ENCODE measurements at regions not wholly inside any gene's neighbourhood (a gene's known extent, or its start where the extent isn't known, plus 50 kb on each side); places are given as distances from the start of the nearest gene placed in this dataset.

GRCh38 chr2:120854014-120854620 is 118.4 kb downstream of the GLI2 start:
- DNase-seq, result no peak

GRCh38 chr2:120854766-120855530 is 119.3 kb downstream of the GLI2 start:
- no peak for DNase-seq

GRCh38 chr2:120855855-120856405 is 120.3 kb downstream of the GLI2 start:
- no peak for DNase-seq

- DNase-seq, result no peak
Measured at GRCh38 chr2:120856421-120856862, 120.8 kb downstream of the GLI2 start.

- DNase-seq, result no peak
Measured at GRCh38 chr2:120857422-120857821, 121.8 kb downstream of the GLI2 start.

GRCh38 chr2:120857931-120858330 is 122.3 kb downstream of the GLI2 start:
- DNase-seq, result no peak

- no peak for DNase-seq
Measured at GRCh38 chr2:120858361-120859106, 122.9 kb downstream of the GLI2 start.

- DNase-seq, result no peak
Measured at GRCh38 chr2:120859128-120859527, 123.5 kb downstream of the GLI2 start.

- no peak for DNase-seq
Measured at GRCh38 chr2:120859814-120860578, 124.3 kb downstream of the GLI2 start.

GRCh38 chr2:120860579-120860922 is 124.9 kb downstream of the GLI2 start:
- no peak for DNase-seq

- no peak for DNase-seq
Measured at GRCh38 chr2:120861191-120861575, 125.5 kb downstream of the GLI2 start.

GRCh38 chr2:120861576-120862191 is 126.0 kb downstream of the GLI2 start:
- no peak for DNase-seq

GRCh38 chr2:120862201-120863060 is 126.8 kb downstream of the GLI2 start:
- DNase-seq, result no peak

GRCh38 chr2:120863146-120863545 is 127.5 kb downstream of the GLI2 start:
- no peak for DNase-seq

GRCh38 chr2:120863661-120864320 is 128.1 kb downstream of the GLI2 start:
- DNase-seq, result no peak

- DNase-seq, result no peak
Measured at GRCh38 chr2:120864981-120865380, 129.3 kb downstream of the GLI2 start.

- DNase-seq, result no peak
Measured at GRCh38 chr2:120865656-120866055, 130.0 kb downstream of the GLI2 start.

- DNase-seq, result no peak
Measured at GRCh38 chr2:120866071-120866470, 130.4 kb downstream of the GLI2 start.

GRCh38 chr2:120866483-120867140 is 130.9 kb downstream of the GLI2 start:
- DNase-seq, result no peak

Data from AML-193 (cell line).